ENCODE measurements at regions not wholly inside any gene's neighbourhood (a gene's known extent, or its start where the extent isn't known, plus 50 kb on each side); places are given as distances from the start of the nearest gene placed in this dataset.
A peak's percentile ranks its signal among the peaks of the same experiment; 100 is the strongest.

- Histone ChIP-seq H3K4ac (ENCODE audit: low read depth, low read length) (no peak overlapping the region), H3K9ac (ENCODE audit: low read length) (no peak overlapping the region), H3K36me3 (ENCODE audit: control insufficient read depth in 1 of 2, insufficient read depth in 2 of 2, low read length in 2 of 2) (no peaks in the 10 kb centered on the region), H4K12ac (ENCODE audit: low read depth, low read length) (no peak overlapping the region), H2AK5ac (ENCODE audit: low read length) (no peak overlapping the region), H2BK5ac (ENCODE audit: low read depth, low read length, poor library complexity) (no peak overlapping the region), H3K18ac (ENCODE audit: low read length) (no peak overlapping the region), H3K4me3 (ENCODE audit: low read depth, low read length) (no peak overlapping the region), H3K4me2 (ENCODE audit: low read length) (no peak overlapping the region), H3K79me1 (ENCODE audit: low read length) (no peaks in the 10 kb centered on the region), H2BK12ac (ENCODE audit: low read length) (no peak overlapping the region), H3K9me3 (ENCODE audit: insufficient read depth, low read depth, low read length) (no peaks in the 10 kb centered on the region), H3K27ac (ENCODE audit: low read depth, low read length) (no peak overlapping the region), H3K79me2 (ENCODE audit: control insufficient read depth, insufficient read depth, low read length, poor library complexity) (no peaks in the 10 kb centered on the region), H2BK120ac (ENCODE audit: insufficient read depth, low read length, poor library complexity) (no peak overlapping the region), H3K14ac (ENCODE audit: low read length) (no peak overlapping the region), H3K4me1 (ENCODE audit: control insufficient read depth in 1 of 2, insufficient read depth in 2 of 2, low read length in 2 of 2) (peaks cover 0 to 3% of the 10 kb centered on the region in 2 experiments), H2AFZ (ENCODE audit: insufficient read depth, low read length, poor library complexity) (no peak overlapping the region), H4K91ac (ENCODE audit: low read depth, low read length) (no peak overlapping the region), H3K27me3 (ENCODE audit: insufficient read depth, low read length) (no peaks in the 10 kb centered on the region), H4K8ac (ENCODE audit: low read depth, low read length) (no peak overlapping the region), H3K23ac (ENCODE audit: low read length) (no peak overlapping the region)
- DNase-seq, result no peak
- WGBS (ENCODE audit: extremely low coverage, insufficient coverage, insufficient read length), result no CpG with 5 or more reads among the region's 11 CpGs
Measured at GRCh38 chr19:31575846-31576335, 226.7 kb upstream of the TSHZ3 start.

- H2AK5ac ChIP-seq (ENCODE audit: low read length), result no peak overlapping the region
- H2BK12ac ChIP-seq (ENCODE audit: low read length), result no peak overlapping the region
- H3K18ac ChIP-seq (ENCODE audit: low read length), result no peak overlapping the region
- H3K4me2 ChIP-seq (ENCODE audit: low read length), result no peak overlapping the region
- H3K14ac ChIP-seq (ENCODE audit: low read length), result no peak overlapping the region
- no peak overlapping the region for H3K4me3 ChIP-seq (ENCODE audit: low read depth, low read length)
- H2AFZ ChIP-seq (ENCODE audit: insufficient read depth, low read length, poor library complexity), result no peak overlapping the region
- H3K4me1 ChIP-seq (ENCODE audit: control insufficient read depth in 1 of 2, insufficient read depth in 2 of 2, low read length in 2 of 2), result no peaks in the 10 kb centered on the region
- no peak overlapping the region for H3K23ac ChIP-seq (ENCODE audit: low read length)
- no peak overlapping the region for H3K9ac ChIP-seq (ENCODE audit: low read length)
- H4K8ac ChIP-seq (ENCODE audit: low read depth, low read length), result no peak overlapping the region
- no CpG with 5 or more reads among the region's 3 CpGs for WGBS (ENCODE audit: extremely low coverage, insufficient coverage, insufficient read length)
- no peaks in the 10 kb centered on the region for H3K9me3 ChIP-seq (ENCODE audit: insufficient read depth, low read depth, low read length)
- no peak overlapping the region for H2BK5ac ChIP-seq (ENCODE audit: low read depth, low read length, poor library complexity)
- no peaks in the 10 kb centered on the region for H3K79me1 ChIP-seq (ENCODE audit: low read length)
- no peak overlapping the region for H3K27ac ChIP-seq (ENCODE audit: low read depth, low read length)
- no peaks in the 10 kb centered on the region for H3K27me3 ChIP-seq (ENCODE audit: insufficient read depth, low read length)
- no peak overlapping the region for H4K91ac ChIP-seq (ENCODE audit: low read depth, low read length)
- H3K36me3 ChIP-seq (ENCODE audit: control insufficient read depth in 1 of 2, insufficient read depth in 2 of 2, low read length in 2 of 2), result no peaks in the 10 kb centered on the region
- H3K4ac ChIP-seq (ENCODE audit: low read depth, low read length), result no peak overlapping the region
- H4K12ac ChIP-seq (ENCODE audit: low read depth, low read length), result no peak overlapping the region
- no peak overlapping the region for H2BK120ac ChIP-seq (ENCODE audit: insufficient read depth, low read length, poor library complexity)
- no peaks in the 10 kb centered on the region for H3K79me2 ChIP-seq (ENCODE audit: control insufficient read depth, insufficient read depth, low read length, poor library complexity)
- DNase-seq, result no peak
Measured at GRCh38 chr19:31578326-31578725, 229.1 kb upstream of the TSHZ3 start.

GRCh38 chr19:31583148-31583547 is 233.9 kb upstream of the TSHZ3 start:
- H3K4ac ChIP-seq (ENCODE audit: low read depth, low read length), result no peak overlapping the region
- H2AK5ac ChIP-seq (ENCODE audit: low read length), result no peak overlapping the region

GRCh38 chr19:31586282-31586681 is 237.0 kb upstream of the TSHZ3 start:
- H3K9me3 ChIP-seq (ENCODE audit: insufficient read depth, low read depth, low read length), result no peaks in the 10 kb centered on the region
- H3K79me1 ChIP-seq (ENCODE audit: low read length), result no peaks in the 10 kb centered on the region
- H3K4me2 ChIP-seq (ENCODE audit: low read length), result no peak overlapping the region
- H3K14ac ChIP-seq (ENCODE audit: low read length), result no peak overlapping the region
- no peak overlapping the region for H3K4me3 ChIP-seq (ENCODE audit: low read depth, low read length)
- no peaks in the 10 kb centered on the region for H3K27me3 ChIP-seq (ENCODE audit: insufficient read depth, low read length)
- H3K18ac ChIP-seq (ENCODE audit: low read length), result no peak overlapping the region
- H2AK5ac ChIP-seq (ENCODE audit: low read length), result no peak overlapping the region
- no peak overlapping the region for H2AFZ ChIP-seq (ENCODE audit: insufficient read depth, low read length, poor library complexity)
- no CpG with 5 or more reads among the region's 3 CpGs for WGBS (ENCODE audit: extremely low coverage, insufficient coverage, insufficient read length)
- no peak overlapping the region for H3K23ac ChIP-seq (ENCODE audit: low read length)
- H3K9ac ChIP-seq (ENCODE audit: low read length), result no peak overlapping the region
- no peak overlapping the region for H4K8ac ChIP-seq (ENCODE audit: low read depth, low read length)
- no peak overlapping the region for H4K91ac ChIP-seq (ENCODE audit: low read depth, low read length)
- no peaks in the 10 kb centered on the region for H3K79me2 ChIP-seq (ENCODE audit: control insufficient read depth, insufficient read depth, low read length, poor library complexity)
- H3K4ac ChIP-seq (ENCODE audit: low read depth, low read length), result no peak overlapping the region
- no peak overlapping the region for H4K12ac ChIP-seq (ENCODE audit: low read depth, low read length)
- no peaks in the 10 kb centered on the region for H3K36me3 ChIP-seq (ENCODE audit: control insufficient read depth in 1 of 2, insufficient read depth in 2 of 2, low read length in 2 of 2)
- no peak overlapping the region for H2BK5ac ChIP-seq (ENCODE audit: low read depth, low read length, poor library complexity)
- no peaks in the 10 kb centered on the region for H3K4me1 ChIP-seq (ENCODE audit: control insufficient read depth in 1 of 2, insufficient read depth in 2 of 2, low read length in 2 of 2)
- no peak overlapping the region for H3K27ac ChIP-seq (ENCODE audit: low read depth, low read length)
- no peak overlapping the region for H2BK120ac ChIP-seq (ENCODE audit: insufficient read depth, low read length, poor library complexity)
- no peak overlapping the region for H2BK12ac ChIP-seq (ENCODE audit: low read length)
- DNase-seq, result peak in 1 of 2 donors; percentile 2

More at GRCh38 chr19:31583148-31583547, 233.9 kb upstream of the TSHZ3 start:
- no peak overlapping the region for H3K14ac ChIP-seq (ENCODE audit: low read length)
- no CpG with 5 or more reads among the region's 1 CpG for WGBS (ENCODE audit: extremely low coverage, insufficient coverage, insufficient read length)
- no peak overlapping the region for H4K8ac ChIP-seq (ENCODE audit: low read depth, low read length)
- no peaks in the 10 kb centered on the region for H3K79me1 ChIP-seq (ENCODE audit: low read length)
- H3K23ac ChIP-seq (ENCODE audit: low read length), result no peak overlapping the region
- no peak overlapping the region for H2AFZ ChIP-seq (ENCODE audit: insufficient read depth, low read length, poor library complexity)
- H2BK120ac ChIP-seq (ENCODE audit: insufficient read depth, low read length, poor library complexity), result no peak overlapping the region
- H3K36me3 ChIP-seq (ENCODE audit: control insufficient read depth in 1 of 2, insufficient read depth in 2 of 2, low read length in 2 of 2), result no peaks in the 10 kb centered on the region
- no peaks in the 10 kb centered on the region for H3K9me3 ChIP-seq (ENCODE audit: insufficient read depth, low read depth, low read length)
- H3K4me3 ChIP-seq (ENCODE audit: low read depth, low read length), result no peak overlapping the region
- no peak overlapping the region for H3K4me2 ChIP-seq (ENCODE audit: low read length)
- H4K12ac ChIP-seq (ENCODE audit: low read depth, low read length), result no peak overlapping the region
- H3K27ac ChIP-seq (ENCODE audit: low read depth, low read length), result no peak overlapping the region
- H4K91ac ChIP-seq (ENCODE audit: low read depth, low read length), result no peak overlapping the region
- no peaks in the 10 kb centered on the region for H3K27me3 ChIP-seq (ENCODE audit: insufficient read depth, low read length)
- H2BK5ac ChIP-seq (ENCODE audit: low read depth, low read length, poor library complexity), result no peak overlapping the region
- H3K18ac ChIP-seq (ENCODE audit: low read length), result no peak overlapping the region
- H3K9ac ChIP-seq (ENCODE audit: low read length), result no peak overlapping the region
- H2BK12ac ChIP-seq (ENCODE audit: low read length), result no peak overlapping the region
- DNase-seq, result no peak
- H3K4me1 ChIP-seq (ENCODE audit: control insufficient read depth in 1 of 2, insufficient read depth in 2 of 2, low read length in 2 of 2), result no peaks in the 10 kb centered on the region
- no peaks in the 10 kb centered on the region for H3K79me2 ChIP-seq (ENCODE audit: control insufficient read depth, insufficient read depth, low read length, poor library complexity)
